GM23338 (cell line): ENCODE measurements at regions not wholly inside any gene's neighbourhood (a gene's known extent, or its start where the extent isn't known, plus 50 kb on each side); places are given as distances from the start of the nearest gene placed in this dataset.

Experiments used
- ATAC-seq: fragments of 200-7000 bp; cut with Tn5 transposase; 3 replicates; pipeline ENCODE4 v1.9.1; 2020
- DNase-seq: peaks from one replicate; pipeline ENCODE4 v3.0.0-alpha.2; 2015; ENCODE audit warnings: low spot score
- H2AFZ ChIP-seq: fragments of 200-600 bp; sonication (generic); 2 replicates; pipeline ENCODE4 v1.8.0; 2016; ENCODE audit warnings: antibody characterized with exemption, mild to moderate bottlenecking, moderate library complexity
- H3F3A ChIP-seq: fragments of 200-600 bp; sonication (generic); replicated peaks from 2 replicates; pipeline ENCODE4 v1.8.0; 2017; ENCODE audit warnings: antibody characterized with exemption, mixed run types, low read depth
- H3K27ac ChIP-seq: fragments of 200-600 bp; sonication (generic); 2 replicates; pipeline ENCODE4 v1.6.1; 2016; ENCODE audit warnings: low read depth
- H3K27me3 ChIP-seq: fragments of 200-600 bp; sonication (generic); 2 replicates; pipeline ENCODE4 v1.8.0; 2016; ENCODE audit warnings: mild to moderate bottlenecking, mixed run types, moderate library complexity; ENCODE audit not compliant: insufficient read depth
- H3K36me3 ChIP-seq: fragments of 200-600 bp; sonication (generic); 2 replicates; pipeline ENCODE4 v1.8.0; 2016; ENCODE audit warnings: mild to moderate bottlenecking; ENCODE audit not compliant: insufficient read depth
- H3K4me1 ChIP-seq: fragments of 200-600 bp; sonication (generic); 2 replicates; pipeline ENCODE4 v1.8.0; 2016; ENCODE audit warnings: mild to moderate bottlenecking, moderate library complexity; ENCODE audit not compliant: insufficient read depth
- H3K4me2 ChIP-seq: fragments of 200-600 bp; sonication (generic); 2 replicates; pipeline ENCODE4 v1.7.1; 2017; ENCODE audit warnings: mixed run types
- H3K4me3 ChIP-seq: fragments of 200-600 bp; sonication (generic); 2 replicates; pipeline ENCODE4 v1.6.1; 2016; ENCODE audit warnings: mixed run types
- H3K79me2 ChIP-seq: fragments of 200-600 bp; sonication (generic); replicated peaks from 2 replicates; pipeline ENCODE4 v1.8.0; 2017; ENCODE audit warnings: mild to moderate bottlenecking; ENCODE audit not compliant: insufficient read depth
- H3K9me2 ChIP-seq: fragments of 200-600 bp; sonication (generic); 2 replicates; pipeline ENCODE4 v1.8.0; 2017; ENCODE audit not compliant: insufficient read depth
- H4K20me1 ChIP-seq: fragments of 200-600 bp; sonication (generic); replicated peaks from 2 replicates; pipeline ENCODE4 v1.8.0; 2017; ENCODE audit warnings: mild to moderate bottlenecking; ENCODE audit not compliant: insufficient read depth
- H3K27ac Mint-ChIP-seq: 2 replicates; pipeline ENCODE4 v1.8.0; 2020; ENCODE audit warnings: inconsistent platforms, mild to moderate bottlenecking, moderate library complexity, mixed read lengths
- H3K27me3 Mint-ChIP-seq: 3 replicates; pipeline ENCODE4 v1.8.0; 2022; ENCODE audit warnings: low read depth, mild to moderate bottlenecking, moderate library complexity, mixed read lengths, inconsistent platforms; ENCODE audit not compliant: insufficient read depth, poor library complexity
- H3K36me3 Mint-ChIP-seq: 3 replicates; pipeline ENCODE4 v1.8.0; 2021; ENCODE audit warnings: low read depth, mild to moderate bottlenecking, inconsistent platforms, moderate library complexity, mixed read lengths
- H3K4me1 Mint-ChIP-seq: 3 replicates; pipeline ENCODE4 v1.8.0; 2020; ENCODE audit warnings: mild to moderate bottlenecking, inconsistent platforms, mixed read lengths
- H3K4me3 Mint-ChIP-seq: 3 replicates; pipeline ENCODE4 v1.8.0; 2021; ENCODE audit warnings: moderate library complexity, mild to moderate bottlenecking, inconsistent platforms, mixed read lengths
- H3K9me3 Mint-ChIP-seq: 3 replicates; pipeline ENCODE4 v1.8.0; 2020; ENCODE audit warnings: moderate library complexity, mild to moderate bottlenecking, inconsistent platforms, mixed read lengths
- CTCF ChIP-seq, 2 experiments: fragments of 200-600 bp in 1 of 2; sonication (generic) in 1 of 2; conservative IDR thresholded peaks; 2 replicates each; pipeline versions ENCODE4 v1.5.1 to v1.6.1; 2016 to 2017; ENCODE audit warnings: antibody characterized with exemption in 2 of 2, low read depth in 2 of 2, mild to moderate bottlenecking in 2 of 2, moderate library complexity in 1 of 2
- EZH2 ChIP-seq: fragments of 200-600 bp; sonication (generic); IDR thresholded peaks from one replicate; pipeline ENCODE4 v1.8.0; 2017; ENCODE audit warnings: antibody characterized with exemption, mild to moderate bottlenecking, low read depth; ENCODE audit not compliant: unreplicated experiment
- NANOG ChIP-seq: IDR thresholded peaks from 2 replicates; pipeline ENCODE4 v1.6.1; 2016; ENCODE audit warnings: antibody characterized with exemption, borderline replicate concordance
- ZNF114 ChIP-seq: fragments of 250-450 bp; sonication (Bioruptor Pico); IDR thresholded peaks from 2 replicates; pipeline ENCODE4 v1.5.0; 2020; ENCODE audit warnings: mild to moderate bottlenecking, moderate library complexity
- ZNF331 ChIP-seq: fragments of 250-450 bp; sonication (Bioruptor Pico); IDR thresholded peaks from 2 replicates; pipeline ENCODE4 v1.5.0; 2020; ENCODE audit warnings: low read depth, mild to moderate bottlenecking, moderate library complexity
- TF ChIP-seq, protein P1 (sequence below): IDR thresholded peaks from 2 replicates; pipeline ENCODE4 v1.6.1; 2016; ENCODE audit warnings: antibody characterized with exemption

- Histone ChIP-seq H3K79me2 (no peaks in the 10 kb centered on the region), H3K9me2 (no peaks in the 10 kb centered on the region), H3F3A (no peaks in the 10 kb centered on the region), H4K20me1 (no peaks in the 10 kb centered on the region), H3K27me3 (no peaks in the 10 kb centered on the region), H2AFZ (no peak overlapping the region), H3K4me1 (no peaks in the 10 kb centered on the region), H3K36me3 (no peaks in the 10 kb centered on the region), H3K27ac (no peak overlapping the region), H3K4me2 (no peak overlapping the region), H3K4me3 (no peak overlapping the region)
- H3K4me3 Mint-ChIP-seq: no peak overlapping the region
- no peak overlapping the region for H3K27ac Mint-ChIP-seq
- H3K27me3 Mint-ChIP-seq: no peaks in the 10 kb centered on the region
- H3K4me1 Mint-ChIP-seq: peaks cover 2% of the 10 kb centered on the region; the same call in 2 of the 3 replicates
- no peaks in the 10 kb centered on the region for H3K36me3 Mint-ChIP-seq
- no peaks in the 10 kb centered on the region for H3K9me3 Mint-ChIP-seq
- DNase-seq (no peak), ATAC-seq (no peak)
- TF ChIP-seq EZH2: no peak
These were observed 247.0 kb upstream of the TNC start for GRCh38 chr9:115364991-115365390.

DNA sequence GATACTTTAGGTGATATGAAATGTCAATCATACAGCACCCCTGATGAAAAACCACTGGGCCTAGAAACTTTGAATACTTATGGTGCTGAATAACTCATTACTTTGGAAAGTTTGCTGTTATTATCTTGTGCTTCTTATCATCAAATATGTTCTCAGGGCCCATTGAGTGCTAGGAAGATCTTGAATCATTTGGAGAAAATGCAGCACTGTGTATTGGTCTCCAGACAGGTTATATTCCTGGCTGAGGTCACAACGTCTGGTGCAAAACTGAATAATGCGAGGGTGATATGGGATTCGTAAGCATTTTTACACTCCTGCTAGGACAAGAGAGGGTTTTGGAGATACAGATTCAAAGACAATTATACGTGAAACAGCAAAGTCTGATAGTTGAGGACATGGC, 249.4 kb upstream of the TNC start:
- Histone ChIP-seq H3K4me3 (no peak overlapping the region), H3K4me1 (no peaks in the 10 kb centered on the region)
- TF ChIP-seq NANOG (no peak), ZNF331 (CRISPR knock-in tag) (no peak), EZH2 (no peak)
- TF ChIP-seq, protein P1, sequence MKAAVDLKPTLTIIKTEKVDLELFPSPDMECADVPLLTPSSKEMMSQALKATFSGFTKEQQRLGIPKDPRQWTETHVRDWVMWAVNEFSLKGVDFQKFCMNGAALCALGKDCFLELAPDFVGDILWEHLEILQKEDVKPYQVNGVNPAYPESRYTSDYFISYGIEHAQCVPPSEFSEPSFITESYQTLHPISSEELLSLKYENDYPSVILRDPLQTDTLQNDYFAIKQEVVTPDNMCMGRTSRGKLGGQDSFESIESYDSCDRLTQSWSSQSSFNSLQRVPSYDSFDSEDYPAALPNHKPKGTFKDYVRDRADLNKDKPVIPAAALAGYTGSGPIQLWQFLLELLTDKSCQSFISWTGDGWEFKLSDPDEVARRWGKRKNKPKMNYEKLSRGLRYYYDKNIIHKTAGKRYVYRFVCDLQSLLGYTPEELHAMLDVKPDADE: no peak

DNA sequence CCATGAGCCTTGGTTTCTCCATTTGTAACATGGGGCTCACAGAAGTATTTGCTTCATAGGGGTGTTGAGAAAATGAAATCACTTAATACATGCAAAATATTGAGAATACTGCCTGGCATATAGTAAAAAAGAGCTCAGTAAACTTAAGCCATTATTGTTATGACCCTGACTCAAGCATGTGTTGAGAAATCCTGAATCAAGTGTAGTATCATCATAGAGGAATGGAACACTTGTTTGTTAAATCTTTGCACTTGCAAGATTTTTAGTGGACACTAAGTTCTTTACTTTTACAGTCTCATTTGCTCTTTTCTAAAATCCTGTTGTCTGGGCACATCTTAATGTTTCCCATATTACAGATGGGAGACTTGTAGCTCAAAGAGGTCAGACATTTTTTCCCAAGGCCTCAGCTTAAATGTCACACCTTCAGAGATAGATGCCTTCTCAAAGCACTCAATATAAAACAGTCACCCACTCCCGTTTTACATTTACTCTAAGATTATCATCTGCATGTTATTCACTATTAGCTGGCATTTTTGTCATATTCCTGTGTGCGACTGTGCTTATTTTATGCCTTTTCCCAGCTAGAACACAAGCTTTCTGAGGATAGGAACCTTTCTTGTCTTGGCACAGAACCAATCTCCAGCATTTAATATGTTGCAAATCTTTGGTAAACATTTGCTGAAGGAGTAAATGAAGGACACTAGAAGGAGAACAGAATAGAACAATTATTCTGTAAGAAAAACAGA, 250.0 kb upstream of the TNC start:
- H3K27me3 Mint-ChIP-seq: no peaks in the 10 kb centered on the region
- DNase-seq: no peak
- H4K20me1 ChIP-seq: no peaks in the 10 kb centered on the region
- H3K36me3 Mint-ChIP-seq: no peaks in the 10 kb centered on the region; the same call in 2 of the 3 replicates
- no peaks in the 10 kb centered on the region for H3K27me3 ChIP-seq
- no peak overlapping the region for H3K4me3 ChIP-seq
- TF ChIP-seq CTCF (conservative IDR thresholded peaks at IDR 0.05; ENCODE audit: low read depth in 2 of 2) (no peak), ZNF114 (CRISPR knock-in tag) (no peak)
- no peak for ATAC-seq
- no peaks in the 10 kb centered on the region for H3F3A ChIP-seq
- H3K79me2 ChIP-seq: no peaks in the 10 kb centered on the region
- no peak overlapping the region for H3K4me3 Mint-ChIP-seq
- no peaks in the 10 kb centered on the region for H3K36me3 ChIP-seq
- H3K4me1 ChIP-seq: no peaks in the 10 kb centered on the region
- no peak overlapping the region for H3K27ac Mint-ChIP-seq
- H2AFZ ChIP-seq: no peak overlapping the region
- H3K4me2 ChIP-seq: no peak overlapping the region
- H3K4me1 Mint-ChIP-seq: peaks cover 5% of the 10 kb centered on the region; the same call in 2 of the 3 replicates
- H3K27ac ChIP-seq: no peak overlapping the region
- no peaks in the 10 kb centered on the region; the same call in 1 of the 2 replicates for H3K9me2 ChIP-seq
- H3K9me3 Mint-ChIP-seq: no peaks in the 10 kb centered on the region

More for the DNA sequence above, 249.4 kb upstream of the TNC start:
- no peaks in the 10 kb centered on the region for H3K9me2 ChIP-seq
- Mint-ChIP-seq H3K4me3 (no peak overlapping the region), H3K4me1 (peaks cover 5% of the 10 kb centered on the region; the same call in 2 of the 3 replicates), H3K27me3 (no peaks in the 10 kb centered on the region), H3K36me3 (no peaks in the 10 kb centered on the region; the same call in 2 of the 3 replicates), H3K9me3 (no peaks in the 10 kb centered on the region), H3K27ac (no peak overlapping the region)
- DNase-seq (no peak), ATAC-seq (no peak)
- no peaks in the 10 kb centered on the region for H3K79me2 ChIP-seq
- H3K27ac ChIP-seq: no peak overlapping the region
- H3K27me3 ChIP-seq: no peaks in the 10 kb centered on the region
- no peaks in the 10 kb centered on the region for H4K20me1 ChIP-seq
- H3F3A ChIP-seq: no peaks in the 10 kb centered on the region
- H3K36me3 ChIP-seq: no peaks in the 10 kb centered on the region
- no peak overlapping the region for H3K4me2 ChIP-seq
- no peak overlapping the region for H2AFZ ChIP-seq
